Neutrophil (primary cell): ENCODE measurements at regions not wholly inside any gene's neighbourhood (a gene's known extent, or its start where the extent isn't known, plus 50 kb on each side); places are given as distances from the start of the nearest gene placed in this dataset.

ENCODE experiments used
- H3K27ac ChIP-seq: fragments of 200-600 bp; sonication (generic); 2 replicates; pipeline ENCODE4 v1.5.1; 2016; ENCODE audit warnings: mild to moderate bottlenecking, moderate library complexity
- H3K27me3 ChIP-seq: fragments of 200-600 bp; sonication (generic); 2 replicates; pipeline ENCODE4 v1.6.0; 2016; ENCODE audit warnings: mild to moderate bottlenecking
- H3K36me3 ChIP-seq: fragments of 200-600 bp; sonication (generic); 2 replicates; pipeline ENCODE4 v1.5.1; 2017
- H3K4me1 ChIP-seq, 2 experiments: fragments of 200-600 bp in 1 of 2; sonication (generic) in 1 of 2; 1 replicate in 1 of 2; 2 replicates in 1 of 2; pipeline versions ENCODE4 v1.5.1 to v1.6.1; 2013 to 2016; ENCODE audit warnings: low read depth in 1 of 2, low read length in 1 of 2, mild to moderate bottlenecking in 1 of 2, moderate library complexity in 1 of 2; ENCODE audit not compliant: control insufficient read depth in 1 of 2, insufficient read depth in 1 of 2
- H3K4me3 ChIP-seq, 2 experiments: fragments of 200-600 bp in 1 of 2; sonication (generic) in 1 of 2; 1 replicate in 1 of 2; 2 replicates in 1 of 2; pipeline ENCODE4 v1.5.1; 2013 to 2016; ENCODE audit warnings: low read depth in 1 of 2, low read length in 1 of 2, mild to moderate bottlenecking in 1 of 2, moderate library complexity in 1 of 2
- H3K9me3 ChIP-seq: fragments of 200-600 bp; sonication (generic); 2 replicates; pipeline ENCODE4 v1.5.1; 2016
- TF ChIP-seq, protein P1 (sequence below): fragments of 200-600 bp; sonication (generic); IDR thresholded peaks from 2 replicates; pipeline ENCODE4 v1.5.1; 2016; ENCODE audit warnings: antibody characterized with exemption

DNA sequence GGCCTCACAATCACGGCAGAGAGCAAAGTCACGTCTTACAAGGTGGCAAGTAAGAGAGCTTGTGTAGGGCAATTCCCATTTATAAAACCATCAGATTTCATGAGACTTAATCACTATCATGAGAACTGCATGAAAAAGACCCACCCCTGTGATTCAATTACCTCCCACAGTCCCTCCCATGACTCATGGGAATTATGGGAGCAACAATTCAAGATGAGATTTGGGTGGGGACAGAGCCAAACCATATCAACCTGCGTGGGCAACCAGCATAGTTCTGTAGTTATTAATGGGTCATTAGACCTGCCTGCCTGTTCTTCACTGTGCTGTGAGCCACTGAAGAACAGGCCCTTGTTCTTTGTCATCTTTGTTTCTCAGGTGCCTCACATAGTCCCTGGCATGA is 593.7 kb upstream of the BOD1L1 start:
- H3K4me3 ChIP-seq, result no peak overlapping the region
- no peaks in the 10 kb centered on the region for H3K9me3 ChIP-seq
- TF ChIP-seq, protein P1, sequence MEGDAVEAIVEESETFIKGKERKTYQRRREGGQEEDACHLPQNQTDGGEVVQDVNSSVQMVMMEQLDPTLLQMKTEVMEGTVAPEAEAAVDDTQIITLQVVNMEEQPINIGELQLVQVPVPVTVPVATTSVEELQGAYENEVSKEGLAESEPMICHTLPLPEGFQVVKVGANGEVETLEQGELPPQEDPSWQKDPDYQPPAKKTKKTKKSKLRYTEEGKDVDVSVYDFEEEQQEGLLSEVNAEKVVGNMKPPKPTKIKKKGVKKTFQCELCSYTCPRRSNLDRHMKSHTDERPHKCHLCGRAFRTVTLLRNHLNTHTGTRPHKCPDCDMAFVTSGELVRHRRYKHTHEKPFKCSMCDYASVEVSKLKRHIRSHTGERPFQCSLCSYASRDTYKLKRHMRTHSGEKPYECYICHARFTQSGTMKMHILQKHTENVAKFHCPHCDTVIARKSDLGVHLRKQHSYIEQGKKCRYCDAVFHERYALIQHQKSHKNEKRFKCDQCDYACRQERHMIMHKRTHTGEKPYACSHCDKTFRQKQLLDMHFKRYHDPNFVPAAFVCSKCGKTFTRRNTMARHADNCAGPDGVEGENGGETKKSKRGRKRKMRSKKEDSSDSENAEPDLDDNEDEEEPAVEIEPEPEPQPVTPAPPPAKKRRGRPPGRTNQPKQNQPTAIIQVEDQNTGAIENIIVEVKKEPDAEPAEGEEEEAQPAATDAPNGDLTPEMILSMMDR, result no peak

DNA sequence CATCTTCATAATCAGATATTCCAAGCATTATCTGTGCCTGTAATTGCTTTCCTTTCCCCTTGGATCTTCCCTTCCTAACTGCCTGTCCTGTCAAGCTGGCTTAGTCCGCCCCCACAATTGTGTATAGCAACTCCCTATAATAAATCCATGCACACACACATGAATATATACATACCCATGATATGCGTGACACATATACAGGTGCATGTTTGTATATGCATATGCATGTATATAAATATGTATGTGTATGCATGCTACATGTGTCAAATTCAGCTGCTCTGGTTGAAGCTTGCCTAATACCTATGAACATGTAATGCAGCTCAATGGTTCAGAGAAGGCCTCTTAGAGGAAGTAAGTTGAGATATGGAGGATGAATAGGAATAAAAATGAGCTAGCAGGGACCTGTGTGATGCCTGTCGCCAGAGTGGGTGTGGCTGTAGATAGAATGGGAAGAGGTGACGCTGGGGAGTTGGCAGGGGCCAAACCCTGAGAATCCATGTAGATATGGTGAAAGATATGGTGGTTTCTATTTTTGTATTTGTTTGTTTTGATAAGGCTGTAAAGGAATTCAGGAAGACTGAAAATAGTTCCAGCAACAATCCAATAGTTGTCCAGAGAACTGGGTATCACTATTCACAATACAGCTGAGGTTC is 595.0 kb upstream of the BOD1L1 start:
- H3K27me3 ChIP-seq, result no peaks in the 10 kb centered on the region
- no peaks in the 10 kb centered on the region for H3K36me3 ChIP-seq
- H3K4me3 ChIP-seq, result no peak overlapping the region
- H3K27ac ChIP-seq, result no peak overlapping the region
- H3K9me3 ChIP-seq, result no peaks in the 10 kb centered on the region
- TF ChIP-seq, protein P1, result no peak
- H3K4me1 ChIP-seq, result no peaks in the 10 kb centered on the region

More for the DNA sequence above, 593.7 kb upstream of the BOD1L1 start:
- Histone ChIP-seq H3K27ac (no peak overlapping the region), H3K27me3 (no peaks in the 10 kb centered on the region), H3K36me3 (no peaks in the 10 kb centered on the region), H3K4me1 (no peaks in the 10 kb centered on the region)

DNA sequence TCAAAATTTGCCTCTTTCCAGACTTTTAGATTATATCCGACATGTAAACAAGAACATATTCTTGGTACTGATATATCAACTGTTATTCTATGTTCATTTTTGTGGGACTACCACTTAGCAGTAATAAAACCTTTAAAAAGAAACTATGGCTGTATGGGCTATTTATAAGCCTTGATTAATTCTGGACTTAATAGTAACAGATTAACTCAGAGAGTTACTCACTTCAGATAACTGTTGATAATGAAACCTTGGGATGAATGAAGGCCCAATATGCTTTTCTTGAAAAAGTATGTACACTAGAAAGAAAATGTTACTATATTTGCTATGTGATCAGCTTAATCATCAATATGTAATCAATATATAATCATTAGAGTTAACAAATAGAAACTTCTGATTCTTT is 595.9 kb upstream of the BOD1L1 start:
- H3K4me1 ChIP-seq, result no peaks in the 10 kb centered on the region
- H3K27me3 ChIP-seq, result no peaks in the 10 kb centered on the region
- TF ChIP-seq, protein P1, result no peak
- no peak overlapping the region for H3K27ac ChIP-seq
- no peak overlapping the region for H3K4me3 ChIP-seq
- no peaks in the 10 kb centered on the region for H3K36me3 ChIP-seq
- H3K9me3 ChIP-seq, result no peaks in the 10 kb centered on the region

DNA sequence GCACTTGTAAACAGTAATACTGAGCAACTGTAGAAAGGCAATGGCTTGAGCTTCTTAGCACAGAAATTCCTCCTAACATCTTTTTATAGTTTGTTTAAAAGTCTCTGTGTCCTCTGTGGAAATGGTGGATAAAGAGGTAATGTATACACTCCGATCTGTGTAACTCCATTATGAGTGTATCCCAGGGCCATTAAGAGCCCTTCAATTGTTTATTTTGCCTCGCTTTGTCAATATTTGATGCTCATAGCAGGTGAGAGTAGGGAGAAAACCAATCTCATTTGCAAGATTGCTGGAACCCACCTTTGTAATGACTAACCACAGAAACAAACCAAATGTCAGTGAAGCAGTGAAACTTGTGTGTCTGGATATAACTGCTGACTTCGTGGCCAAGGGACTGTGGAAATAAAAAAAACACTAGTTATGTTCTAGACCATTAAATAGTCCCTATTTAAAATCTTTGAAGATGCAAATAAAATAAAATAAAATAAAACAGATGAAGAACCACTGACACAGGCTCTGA is 598.2 kb upstream of the BOD1L1 start:
- Histone ChIP-seq H3K27ac (no peak overlapping the region), H3K9me3 (no peaks in the 10 kb centered on the region), H3K27me3 (no peaks in the 10 kb centered on the region), H3K36me3 (no peaks in the 10 kb centered on the region), H3K4me3 (no peak overlapping the region), H3K4me1 (no peaks in the 10 kb centered on the region)
- TF ChIP-seq, protein P1, result no peak

DNA sequence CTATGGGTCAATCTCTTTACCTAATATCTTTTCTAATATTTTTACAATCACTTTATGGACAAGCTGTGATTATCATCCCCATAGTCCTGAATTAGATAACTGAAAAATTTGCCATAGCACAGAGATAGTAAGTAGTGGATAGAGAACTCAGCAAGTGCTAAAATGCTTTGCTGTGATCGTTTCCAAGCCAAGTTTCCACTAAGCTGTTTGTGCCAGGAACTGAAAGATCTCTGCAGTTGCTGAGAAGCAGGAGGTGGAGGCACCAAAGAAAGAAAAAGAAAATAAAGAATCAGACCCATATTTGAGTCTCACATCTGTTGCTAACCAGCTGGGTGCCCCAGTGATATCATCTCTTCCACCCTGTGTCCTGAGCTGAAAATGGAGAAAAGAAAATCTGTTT is 605.6 kb upstream of the BOD1L1 start:
- H3K27ac ChIP-seq, result no peak overlapping the region
- H3K36me3 ChIP-seq, result no peaks in the 10 kb centered on the region
- TF ChIP-seq, protein P1, result no peak
- H3K4me1 ChIP-seq, result no peaks in the 10 kb centered on the region
- H3K4me3 ChIP-seq, result no peak overlapping the region
- H3K27me3 ChIP-seq, result no peaks in the 10 kb centered on the region
- H3K9me3 ChIP-seq, result no peaks in the 10 kb centered on the region
